GM21786 (cell line): ENCODE measurements at regions not wholly inside any gene's neighbourhood (a gene's known extent, or its start where the extent isn't known, plus 50 kb on each side); places are given as distances from the start of the nearest gene placed in this dataset.

ENCODE experiments used
- ATAC-seq: cut with Tn5 transposase; IDR thresholded peaks from one replicate; pipeline ENCODE4 v1.9.1; 2021; ENCODE audit not compliant: unreplicated experiment

DNA sequence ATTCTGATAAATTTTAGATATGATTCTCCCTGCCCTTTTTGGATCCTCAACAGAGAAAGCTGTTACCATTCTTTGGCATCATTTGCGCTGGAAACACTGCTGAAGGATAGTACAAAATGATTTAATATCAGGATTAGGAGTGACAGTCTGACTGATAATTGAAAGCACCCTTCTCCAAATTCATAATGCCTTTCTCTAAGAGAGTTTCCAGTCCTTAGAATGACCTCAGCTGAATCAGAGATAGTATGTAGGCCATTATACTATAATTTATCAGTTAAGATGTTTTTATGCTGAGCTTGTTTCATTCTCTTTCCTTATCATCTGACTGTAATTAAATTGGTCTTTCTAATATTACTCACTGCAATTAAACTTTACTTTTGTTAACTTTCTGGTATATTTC is 166.7 kb downstream of the ZNF326 start:
- ATAC-seq, result no peak

GRCh38 chr1:90155721-90156487 is 161.0 kb downstream of the ZNF326 start:
- no peak for ATAC-seq

GRCh38 chr1:90154711-90155110 is 159.8 kb downstream of the ZNF326 start:
- no peak for ATAC-seq

DNA sequence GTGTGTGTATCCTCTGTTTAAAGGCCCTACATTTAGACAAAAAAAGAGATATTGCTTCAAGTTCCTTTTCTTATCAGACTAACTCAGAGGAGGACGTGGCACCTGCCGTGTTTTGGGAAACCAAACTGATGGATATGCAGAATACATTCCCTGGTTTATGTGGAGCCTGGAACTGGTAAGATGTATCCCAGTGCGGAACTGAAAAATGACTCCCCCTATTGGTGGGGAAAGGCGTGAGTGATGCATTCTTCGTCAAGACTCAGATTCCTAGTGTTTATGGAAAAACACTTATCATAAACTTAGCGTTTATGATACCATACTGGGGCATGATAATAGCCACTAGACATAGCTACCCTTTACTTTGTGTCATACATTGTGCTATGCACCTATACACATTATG is 154.2 kb downstream of the ZNF326 start:
- ATAC-seq, result no peak

- ATAC-seq, result no peak
These were observed 152.2 kb downstream of the ZNF326 start for GRCh38 chr1:90147093-90147492.

GRCh38 chr1:90144820-90145219 is 149.9 kb downstream of the ZNF326 start:
- no peak for ATAC-seq

- no peak for ATAC-seq
These were observed 148.7 kb downstream of the ZNF326 start for GRCh38 chr1:90143591-90143990.

DNA sequence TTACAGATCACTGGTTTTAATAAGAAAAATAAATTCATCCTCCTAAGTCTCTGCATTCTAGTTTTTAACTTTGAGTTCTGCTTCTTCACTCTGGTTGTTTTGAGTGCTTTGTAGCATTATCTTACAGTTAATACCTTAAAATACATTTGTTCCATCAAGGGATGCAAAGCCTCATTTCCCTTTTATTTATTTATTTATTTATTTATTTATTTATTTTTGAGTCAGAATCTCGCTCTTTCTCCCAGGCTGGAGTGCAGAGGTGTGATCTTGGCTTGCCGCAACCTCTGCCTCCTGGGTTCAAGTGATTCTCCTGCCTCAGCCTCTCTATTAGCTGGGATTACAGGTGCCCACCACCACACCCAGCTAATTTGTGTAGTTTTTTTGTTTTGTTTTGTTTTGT is 147.8 kb downstream of the ZNF326 start:
- no peak for ATAC-seq

DNA sequence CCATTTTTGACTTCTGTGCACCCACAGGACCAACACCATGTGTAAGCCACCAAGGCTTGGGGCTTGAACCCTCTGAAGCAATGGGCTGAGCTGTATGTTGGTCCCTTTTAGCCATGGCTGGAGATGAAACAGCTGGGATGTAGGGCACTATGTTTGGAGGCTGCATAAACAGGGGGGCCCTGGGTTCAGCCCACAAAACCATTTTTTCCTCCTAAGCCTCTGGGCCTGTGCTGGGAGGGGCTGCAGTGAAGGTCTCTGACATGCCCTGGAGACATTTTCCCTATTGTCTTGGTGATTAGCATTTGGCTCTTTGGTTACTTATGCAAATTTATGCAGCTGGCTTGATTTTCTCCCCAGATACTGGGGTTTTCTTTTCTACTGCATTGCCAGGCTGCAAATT is 144.9 kb downstream of the ZNF326 start:
- ATAC-seq, result no peak

- ATAC-seq, result no peak
These were observed 140.4 kb downstream of the ZNF326 start for GRCh38 chr1:90135286-90135685.

DNA sequence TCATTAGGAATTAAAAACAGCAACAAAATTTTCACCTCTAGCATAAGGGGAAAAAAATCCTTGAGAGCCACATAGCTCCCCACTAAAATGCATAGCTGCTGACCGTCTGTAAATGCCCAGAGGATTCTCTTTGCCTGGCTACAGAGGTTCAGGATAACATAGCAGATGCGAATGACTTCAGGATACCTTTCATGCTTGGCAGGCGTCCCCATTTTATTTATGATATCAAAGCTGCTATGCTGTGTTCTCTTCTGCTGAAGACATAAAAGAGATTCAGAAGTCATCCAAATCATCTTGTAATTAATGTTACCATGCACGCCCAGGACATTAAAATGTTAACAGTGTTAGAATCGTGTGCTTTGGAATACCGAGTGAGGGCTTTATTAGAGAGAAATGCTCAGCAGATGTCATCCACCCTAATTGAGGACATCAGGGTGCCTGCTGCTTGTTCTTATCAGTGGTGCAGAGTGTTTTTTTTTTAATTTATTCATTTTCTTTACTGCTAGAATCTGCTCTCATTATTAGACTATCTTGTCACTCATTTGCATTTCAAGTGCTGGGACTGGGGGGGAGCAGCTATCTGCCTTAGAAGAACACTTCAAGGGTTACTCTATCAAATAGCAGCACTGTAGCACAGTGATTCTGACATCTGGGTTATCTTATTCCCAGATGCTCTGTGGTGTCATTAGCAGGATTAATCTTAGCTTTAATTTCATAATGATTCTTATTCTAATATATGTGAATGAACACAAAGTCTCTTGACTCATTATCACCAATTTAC is 139.5 kb downstream of the ZNF326 start:
- ATAC-seq, result no peak

DNA sequence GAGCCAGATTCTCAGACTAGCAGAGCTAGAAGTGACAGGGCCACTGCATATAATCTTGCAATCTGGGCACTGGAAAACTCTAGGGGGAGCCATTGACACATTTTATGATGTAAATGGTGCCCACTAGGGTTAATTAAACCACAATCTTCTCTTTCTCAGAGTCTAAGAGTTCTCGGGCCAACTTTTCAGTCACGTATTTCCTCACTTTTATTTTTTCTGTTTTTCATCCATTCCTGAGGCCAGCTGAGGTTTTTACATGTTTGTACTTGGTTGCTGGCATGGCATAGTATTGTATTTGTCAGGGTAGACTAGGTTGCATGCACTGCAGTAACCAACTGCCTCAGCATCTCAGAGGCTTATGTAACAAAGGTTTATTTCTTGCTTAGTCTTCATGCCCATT is 138.2 kb downstream of the ZNF326 start:
- ATAC-seq, result no peak

DNA sequence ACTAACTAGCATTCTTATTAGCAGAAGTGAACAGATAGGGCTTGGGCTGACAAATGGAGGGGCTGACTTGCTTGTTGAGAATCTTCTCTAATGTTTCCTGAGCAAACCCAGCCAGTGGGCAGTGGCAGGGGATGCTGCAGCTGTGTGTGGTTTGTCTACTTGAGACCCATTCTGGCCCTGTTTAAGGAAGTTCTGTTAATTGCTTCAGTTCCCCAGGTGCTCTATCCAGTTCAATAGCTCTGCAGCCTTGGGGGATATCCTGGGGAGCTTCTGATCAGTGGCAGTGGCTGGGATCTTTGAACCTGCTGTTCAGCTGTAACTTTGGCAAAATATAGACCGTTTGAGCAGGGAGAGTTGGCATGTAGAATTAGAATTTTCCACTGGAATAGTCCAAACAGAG is 137.4 kb downstream of the ZNF326 start:
- no peak for ATAC-seq

DNA sequence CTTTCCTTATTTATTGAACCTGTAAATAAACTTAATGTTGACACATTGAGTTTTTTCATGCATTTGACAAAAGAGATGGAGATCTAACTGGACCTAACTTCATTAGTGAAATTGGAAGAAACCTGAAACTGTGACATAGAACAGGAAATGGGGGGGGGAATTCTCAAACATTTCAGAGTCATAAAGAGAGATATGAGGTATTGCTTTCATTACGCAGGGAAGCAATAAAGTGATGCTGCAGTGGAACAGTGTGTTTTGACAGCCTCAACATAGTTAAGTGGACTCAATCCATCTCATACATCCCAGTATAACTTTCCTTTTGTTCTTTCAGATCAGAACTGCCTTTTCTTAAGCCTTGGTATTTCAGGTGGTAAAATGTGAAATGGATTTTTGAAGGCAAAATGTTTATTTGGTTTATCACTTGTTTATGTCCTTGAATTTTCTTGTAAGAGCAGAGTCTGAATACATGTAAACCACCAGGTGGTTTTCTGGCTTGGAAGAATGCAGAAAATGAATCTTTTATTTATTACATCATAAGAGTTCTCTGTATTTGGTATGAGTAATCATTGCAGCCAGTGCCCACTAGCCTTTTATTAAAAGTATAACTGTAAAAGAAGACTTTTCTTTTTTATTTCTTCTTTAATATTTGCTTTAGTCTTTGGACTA is 132.5 kb downstream of the ZNF326 start:
- no peak for ATAC-seq

DNA sequence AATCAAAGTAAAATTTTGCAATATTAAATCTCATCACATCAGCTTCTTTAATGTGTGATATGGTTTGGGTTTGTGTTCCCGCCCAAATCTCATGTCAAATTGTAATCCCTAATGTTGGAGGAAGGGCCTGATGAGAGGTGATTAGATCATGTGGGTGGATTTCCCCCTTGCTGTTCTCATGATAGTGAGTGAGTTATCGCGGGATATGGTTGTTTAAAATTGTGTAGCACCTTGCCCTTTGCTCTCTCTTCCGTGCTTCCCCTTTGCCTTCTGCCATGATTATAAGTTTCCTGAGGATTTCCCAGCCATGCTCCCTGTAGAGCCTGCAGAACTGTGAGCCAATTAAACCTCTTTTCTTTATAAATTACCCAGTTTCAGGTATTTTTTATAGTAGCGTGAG is 131.9 kb downstream of the ZNF326 start:
- ATAC-seq, result no peak

- no peak for ATAC-seq
These were observed 127.9 kb downstream of the ZNF326 start for GRCh38 chr1:90122654-90123340.

DNA sequence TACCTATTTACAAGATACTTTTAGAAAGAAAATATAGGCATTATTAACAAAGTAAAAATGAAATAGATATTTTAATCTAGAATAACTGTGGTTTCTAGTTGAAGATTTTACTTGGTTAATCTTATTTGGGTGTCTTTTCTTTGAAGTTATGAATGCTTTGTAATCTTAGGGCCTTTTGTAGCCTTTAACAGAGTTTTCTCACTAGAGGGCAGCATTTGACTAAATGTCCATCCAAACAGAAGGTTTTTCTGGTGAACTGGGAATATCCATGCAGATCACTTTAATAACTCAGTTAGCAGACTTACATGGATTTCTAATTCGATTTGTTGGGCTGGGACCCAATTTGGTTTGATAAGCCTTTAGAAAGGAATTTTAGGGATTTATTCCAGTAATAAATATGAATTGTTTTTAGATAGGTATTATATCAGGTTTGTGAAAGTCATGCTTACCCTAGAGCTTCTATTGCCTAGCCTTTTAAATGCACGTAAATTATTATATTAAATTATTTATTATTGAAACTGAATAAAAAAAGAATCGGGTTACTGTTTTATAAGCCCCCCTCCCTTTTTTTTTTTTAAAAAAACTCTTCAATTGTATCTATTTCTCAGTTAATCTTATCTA is 119.7 kb downstream of the ZNF326 start:
- no peak for ATAC-seq

DNA sequence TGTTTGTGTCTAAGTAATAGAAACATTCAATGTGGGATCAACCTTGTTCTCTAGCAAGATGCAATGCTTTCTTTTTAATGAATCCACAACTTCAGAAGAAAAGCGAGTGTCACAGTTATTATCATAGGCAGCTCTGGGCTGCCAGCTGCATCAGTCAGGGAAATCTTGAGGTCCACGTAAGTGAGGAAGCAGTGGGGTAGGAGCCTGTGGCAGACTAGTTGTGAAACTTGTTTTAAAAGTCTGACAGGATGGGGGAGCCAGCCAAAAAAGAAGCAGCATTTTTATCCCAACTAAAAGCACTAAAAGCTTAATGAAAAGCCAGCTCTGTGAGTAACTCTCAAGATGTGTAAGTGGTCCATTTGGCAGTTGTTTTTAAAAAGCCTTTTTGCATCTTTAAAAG is 113.1 kb downstream of the ZNF326 start:
- no peak for ATAC-seq

GRCh38 chr1:90106311-90106710 is 111.4 kb downstream of the ZNF326 start:
- no peak for ATAC-seq

GRCh38 chr1:90104941-90105538 is 110.1 kb downstream of the ZNF326 start:
- ATAC-seq, result no peak

GRCh38 chr1:90100566-90100965 is 105.7 kb downstream of the ZNF326 start:
- ATAC-seq, result no peak
